ENCODE measurements at regions not wholly inside any gene's neighbourhood (a gene's known extent, or its start where the extent isn't known, plus 50 kb on each side); places are given as distances from the start of the nearest gene placed in this dataset.
"Not testable (repeated sequence)": the region's sequence is repeated elsewhere in the genome, so short reads cannot be mapped to it uniquely, and the experiment has no call there.

DNA sequence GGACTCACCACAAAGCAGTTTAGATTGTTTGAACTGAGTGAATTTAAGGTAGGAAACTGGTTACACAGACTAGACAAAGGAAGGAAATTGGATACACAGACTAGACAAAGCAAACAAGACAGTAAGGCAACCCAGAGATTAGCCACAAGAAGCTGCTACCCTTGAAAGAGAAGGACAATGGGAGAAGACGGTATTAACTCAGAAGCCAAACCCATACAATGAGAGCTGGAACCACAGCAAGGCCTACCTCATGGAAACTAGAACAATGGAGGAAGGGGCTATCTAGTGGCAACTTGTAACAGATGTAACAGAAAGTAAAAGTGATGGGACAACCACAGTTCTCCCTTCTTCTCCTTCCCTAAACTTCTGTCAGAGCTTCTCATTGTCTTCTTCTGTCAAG, 410.9 kb upstream of the SPRY2 start:
- DNase-seq (ENCODE audit: low read depth, low spot score), result no peak

DNA sequence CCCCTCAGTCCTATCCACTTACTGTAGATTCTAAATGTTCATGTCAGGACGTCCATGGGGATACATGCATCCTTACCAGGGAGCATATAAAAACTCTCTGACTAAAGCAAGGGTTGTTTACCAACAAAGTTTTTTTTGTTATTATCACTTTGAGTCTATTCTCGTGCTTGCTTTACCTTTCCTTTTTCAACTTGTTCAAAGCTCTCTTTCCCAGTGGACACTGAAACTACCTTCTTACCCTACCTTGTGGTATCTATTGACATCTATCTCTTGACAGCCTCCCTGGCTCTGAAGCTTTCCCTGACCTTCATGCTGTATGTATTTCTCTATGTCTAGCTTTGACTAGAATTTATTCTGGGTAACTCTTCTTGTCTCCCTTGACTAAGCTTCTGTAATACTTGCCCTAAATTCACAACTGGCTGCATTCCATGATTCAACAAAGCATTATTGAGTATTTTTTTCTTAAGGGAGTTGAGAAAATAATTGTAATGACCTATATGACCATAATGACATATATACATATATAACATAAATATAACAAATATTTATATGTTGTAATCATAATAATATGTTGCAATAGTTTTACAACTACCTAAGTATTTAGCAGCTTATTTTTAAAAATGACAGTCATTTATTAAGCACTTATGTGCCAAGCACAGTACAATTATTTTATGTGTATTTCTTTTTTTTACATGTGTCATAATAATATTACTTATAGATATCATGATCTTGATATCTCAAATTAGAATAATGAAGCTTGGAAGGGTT, 403.4 kb upstream of the SPRY2 start:
- DNase-seq (ENCODE audit: low read depth, low spot score), result no peak

DNA sequence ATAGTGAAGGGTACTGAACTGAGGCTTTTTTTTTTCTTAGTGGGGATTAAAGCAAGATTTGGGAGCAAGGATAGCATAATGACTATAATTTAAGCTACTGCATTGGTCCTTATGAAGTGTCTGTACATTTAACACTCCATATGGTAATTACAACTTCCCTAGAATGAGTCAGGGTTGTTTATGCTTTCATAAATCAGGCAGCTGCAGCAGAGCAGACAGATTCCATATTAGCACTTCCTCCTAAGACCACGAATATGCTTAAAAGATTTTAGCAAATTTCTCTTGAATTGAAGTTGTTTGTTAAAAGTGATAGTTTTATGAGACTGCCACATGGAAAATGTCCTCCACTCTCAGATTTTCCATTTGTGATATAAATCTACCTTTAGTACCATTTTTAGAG, 401.1 kb upstream of the SPRY2 start:
- no peak for DNase-seq (ENCODE audit: low read depth, low spot score)

DNA sequence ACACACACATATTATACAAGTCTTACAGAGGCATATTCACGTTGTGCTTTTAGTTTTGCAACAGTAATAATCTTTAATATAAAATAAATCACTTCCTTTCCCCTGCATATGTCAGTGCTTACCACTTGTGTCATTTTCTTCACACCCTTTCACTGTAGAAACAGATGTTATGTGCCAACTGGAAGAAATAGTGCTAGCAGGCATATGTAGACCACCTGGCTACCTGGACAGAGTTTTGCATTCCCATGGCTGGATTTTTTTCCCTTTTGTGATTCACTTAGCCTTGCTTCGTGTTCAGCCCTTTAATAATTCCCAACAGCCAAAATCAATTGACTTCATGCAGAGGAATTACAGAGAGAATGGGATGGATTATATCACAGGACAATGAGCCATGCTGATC, 399.1 kb upstream of the SPRY2 start:
- no peak for DNase-seq (ENCODE audit: low read depth, low spot score)

DNA sequence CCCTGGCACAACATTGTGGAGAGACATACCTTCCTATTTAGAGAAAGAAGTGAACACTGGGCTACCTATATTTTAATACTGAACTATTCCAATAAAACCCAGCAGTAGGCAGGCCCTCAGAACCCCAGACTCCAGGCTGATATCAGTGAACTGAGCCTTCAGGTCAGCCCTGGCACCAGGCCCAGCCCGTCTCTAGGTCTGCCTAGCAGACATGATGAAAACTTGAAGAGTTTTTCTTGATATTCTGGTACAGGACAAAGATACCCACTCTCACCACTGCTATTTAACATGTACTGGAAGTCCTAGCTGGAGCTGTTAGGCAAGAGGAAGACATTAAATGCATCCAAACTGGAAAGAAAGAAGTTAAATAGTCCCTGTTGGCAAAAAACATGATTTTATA, 396.6 kb upstream of the SPRY2 start:
- DNase-seq (ENCODE audit: low read depth, low spot score), result no peak

DNA sequence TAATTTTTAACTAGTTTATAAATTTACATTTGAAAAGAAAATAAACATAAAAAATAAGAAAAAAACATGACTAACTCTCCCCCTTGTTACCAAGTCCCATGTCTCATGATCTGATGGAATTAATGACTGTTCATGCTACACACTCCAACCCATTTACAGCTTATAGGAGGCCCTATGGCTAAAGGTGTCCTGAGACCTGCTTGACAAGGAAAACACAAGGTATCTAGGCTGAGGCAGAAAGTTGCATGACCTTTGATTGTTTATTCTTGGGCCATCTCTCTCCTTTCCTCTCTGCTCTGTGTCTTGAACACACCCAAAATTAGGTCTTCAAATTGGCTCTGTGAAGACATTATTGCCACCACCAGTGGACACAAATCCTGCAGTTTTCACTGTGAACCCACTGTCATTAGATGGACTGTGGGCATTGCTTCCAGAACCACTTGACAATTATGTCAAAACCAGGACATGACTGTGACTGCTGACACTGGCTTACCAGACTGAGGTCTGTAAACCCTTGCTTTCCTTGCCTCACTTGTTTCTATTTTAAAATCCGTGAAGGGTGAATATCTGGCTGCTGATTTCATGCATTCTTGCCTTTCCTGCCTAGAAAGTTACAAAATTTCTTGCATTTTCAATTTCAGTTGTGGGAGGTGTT, 386.5 kb upstream of the SPRY2 start:
- no peak for DNase-seq (ENCODE audit: low read depth, low spot score)

DNA sequence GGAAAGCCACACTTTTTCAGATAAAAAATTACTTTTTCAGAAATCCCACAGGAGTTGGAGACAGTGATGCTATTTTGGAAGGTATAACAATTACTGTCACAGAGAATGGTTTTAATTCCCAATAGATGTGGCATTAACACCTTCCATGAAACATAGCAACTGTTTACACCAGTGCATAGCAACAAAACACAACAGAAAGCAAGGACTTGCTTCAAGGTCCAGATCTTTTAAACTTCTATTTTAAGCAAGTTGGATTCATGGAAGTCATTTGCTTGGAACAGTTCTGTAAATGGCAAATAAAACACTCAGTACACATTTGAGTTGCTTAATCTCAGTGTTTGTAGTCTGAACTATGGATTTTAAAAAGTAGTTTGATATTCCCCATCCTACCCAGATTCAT, 385.9 kb upstream of the SPRY2 start:
- DNase-seq (ENCODE audit: low read depth, low spot score), result no peak

DNA sequence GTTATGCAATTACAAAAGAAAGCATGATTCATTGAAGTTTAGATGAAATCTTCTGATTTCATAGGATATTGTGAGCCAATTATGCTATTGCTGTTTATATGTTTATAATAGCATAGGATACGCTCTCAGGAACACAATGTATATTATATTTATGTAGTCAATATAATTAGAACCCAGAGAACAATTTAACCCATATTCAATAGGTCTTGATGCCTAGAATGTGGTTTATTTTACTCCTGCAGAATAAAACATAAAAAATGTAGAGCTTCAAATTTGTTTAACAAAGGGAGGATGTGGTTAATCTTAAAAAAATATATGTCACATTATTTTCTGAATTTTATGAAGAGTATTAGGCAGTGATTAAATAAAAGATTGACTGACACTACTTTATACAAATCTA, 380.8 kb upstream of the SPRY2 start:
- DNase-seq (ENCODE audit: low read depth, low spot score), result no peak

DNA sequence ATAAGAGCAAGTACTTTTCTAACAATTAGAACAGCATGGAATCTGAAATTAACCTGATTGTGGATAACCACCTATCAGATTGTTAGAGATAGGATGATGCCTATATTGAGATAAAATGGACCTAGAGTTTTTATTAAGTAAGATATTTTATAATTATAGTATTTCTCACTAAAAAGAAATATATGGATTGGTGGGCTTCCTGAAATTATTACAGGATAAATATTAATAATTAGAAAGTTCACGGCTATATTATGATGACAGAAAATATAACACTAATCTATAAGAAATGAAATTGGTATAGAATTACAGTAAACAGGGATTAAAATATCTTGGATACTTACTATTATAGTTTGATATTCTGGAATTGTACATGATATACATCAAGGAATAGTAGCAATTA, 378.0 kb upstream of the SPRY2 start:
- no peak for DNase-seq (ENCODE audit: low read depth, low spot score)

DNA sequence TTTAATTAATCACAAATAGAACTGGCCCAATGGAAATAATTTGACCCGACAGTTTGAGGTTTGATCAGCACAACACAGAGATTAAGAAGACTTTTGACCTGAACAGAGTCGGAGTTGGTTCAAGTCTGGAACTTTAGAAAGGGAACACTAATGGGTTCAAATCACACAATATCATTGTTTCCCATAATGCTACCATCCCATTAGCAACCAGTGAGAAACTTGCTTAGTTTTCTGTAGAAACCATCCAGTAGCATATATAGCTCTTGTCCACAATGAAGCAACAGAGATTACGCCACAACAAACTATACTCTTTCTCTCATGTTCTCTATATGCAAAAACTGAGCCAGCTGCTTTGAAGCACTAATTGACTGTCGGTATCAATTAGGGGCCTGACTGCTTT, 376.9 kb upstream of the SPRY2 start:
- no peak for DNase-seq (ENCODE audit: low read depth, low spot score)

DNA sequence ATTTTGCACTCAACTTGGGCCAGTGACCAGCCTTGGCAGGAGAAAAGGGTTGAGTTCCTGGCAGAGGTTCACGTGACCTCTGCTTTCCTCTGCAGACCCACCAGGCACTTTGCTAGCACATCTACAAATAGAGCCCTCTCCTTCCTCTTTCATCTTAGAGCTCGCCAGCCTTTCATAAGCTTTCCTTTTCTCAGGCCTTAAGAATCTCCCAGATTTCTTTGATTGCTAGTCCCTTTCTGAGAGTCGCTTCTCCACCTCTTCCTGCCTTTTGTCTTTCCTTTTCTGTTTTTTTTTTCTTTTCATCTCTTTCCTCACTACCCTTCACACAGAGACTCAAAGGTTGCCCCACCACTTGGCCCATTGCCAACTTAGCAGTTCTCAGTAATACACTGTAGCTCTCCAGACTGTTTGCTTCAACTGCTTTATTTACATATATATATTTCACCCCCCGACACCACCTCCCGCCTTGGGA, 375.7 kb upstream of the SPRY2 start:
- DNase-seq (ENCODE audit: low read depth, low spot score), result peak; percentile 10

DNA sequence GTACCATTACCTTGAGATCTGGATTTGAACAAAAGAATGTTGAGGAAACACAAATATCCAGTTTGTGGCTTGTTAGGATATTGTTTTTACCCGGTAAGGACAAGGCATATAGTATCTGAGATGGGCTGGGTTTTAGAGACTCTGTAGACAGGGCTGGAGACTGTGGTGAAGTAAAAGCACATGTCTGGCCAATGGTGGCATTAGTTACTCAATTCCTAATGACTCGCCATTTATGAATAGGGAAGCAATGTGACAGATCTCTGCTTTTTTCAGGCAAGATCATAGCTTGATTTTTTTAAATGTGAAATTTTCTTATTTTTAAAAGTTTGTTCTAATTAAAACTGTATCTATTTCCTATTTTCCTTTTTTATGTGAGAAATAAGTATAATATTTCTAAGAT, 371.1 kb upstream of the SPRY2 start:
- no peak for DNase-seq (ENCODE audit: low read depth, low spot score)

DNA sequence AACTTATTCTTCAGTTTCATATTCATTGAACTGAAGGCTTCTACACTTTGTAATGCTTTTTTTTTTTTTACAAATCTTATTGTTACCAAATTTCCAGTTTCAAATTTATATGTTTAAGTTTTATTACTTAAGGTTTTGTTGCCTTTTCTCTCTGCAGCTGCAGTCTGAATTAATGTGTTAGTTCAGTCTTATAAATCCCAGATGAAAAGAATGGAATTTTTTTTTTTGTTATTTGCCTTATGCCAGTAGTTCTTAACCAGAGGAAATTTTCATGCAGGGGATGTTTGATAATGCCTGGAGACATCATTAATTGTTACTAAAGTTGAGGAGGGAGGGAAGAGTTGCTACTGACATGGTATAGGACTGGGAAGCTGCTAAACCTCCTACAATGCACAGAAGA, 367.9 kb upstream of the SPRY2 start:
- no peak for DNase-seq (ENCODE audit: low read depth, low spot score)

DNA sequence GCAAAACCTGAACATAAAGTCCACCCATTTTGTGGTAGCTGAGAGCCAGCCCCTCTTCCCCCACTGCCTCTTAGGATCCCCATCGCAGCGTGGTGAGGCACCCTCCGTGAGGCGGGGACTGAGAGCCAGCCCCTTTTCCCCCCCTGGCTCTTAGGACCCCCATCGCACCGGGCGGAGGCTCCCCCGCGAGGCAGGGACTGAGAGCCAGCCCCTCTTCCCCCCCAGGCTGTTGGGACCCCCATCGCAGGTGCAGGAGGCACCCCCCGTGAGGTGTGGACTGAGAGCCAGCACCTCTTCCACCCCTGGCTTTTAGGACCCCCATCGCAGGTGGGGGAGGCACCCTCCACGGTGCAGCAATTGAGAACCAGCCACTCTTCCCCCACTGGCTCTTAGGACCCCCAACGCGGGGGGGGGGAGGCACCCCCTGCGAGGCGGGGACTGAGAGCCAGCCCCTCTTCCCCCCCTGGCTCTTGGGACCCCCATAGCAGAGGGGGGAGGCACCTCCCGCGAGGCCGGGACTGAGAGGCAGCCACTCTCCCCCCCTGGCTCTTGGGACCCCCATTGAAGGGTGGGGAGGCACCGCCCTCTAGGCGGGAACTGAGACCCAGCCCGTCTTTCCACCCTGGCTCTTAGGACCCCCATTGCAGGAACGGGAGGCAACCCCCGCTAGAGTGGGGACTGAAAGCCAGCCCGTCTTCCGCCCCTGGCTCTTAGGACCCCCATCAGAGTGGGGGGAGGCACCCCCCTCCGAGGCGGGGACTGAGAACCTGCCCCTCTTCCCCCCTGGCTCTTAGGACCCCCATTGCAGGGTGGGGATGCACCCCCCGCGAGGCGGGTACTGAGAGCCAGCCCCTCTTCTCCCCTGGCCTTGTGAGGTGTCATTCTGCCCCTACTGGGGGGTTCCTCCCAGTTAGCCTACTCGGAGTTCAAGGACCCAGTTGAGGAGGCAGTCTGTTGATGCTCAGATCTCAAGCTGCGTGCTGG, 366.4 kb upstream of the SPRY2 start:
- no peak for DNase-seq (ENCODE audit: low read depth, low spot score)

DNA sequence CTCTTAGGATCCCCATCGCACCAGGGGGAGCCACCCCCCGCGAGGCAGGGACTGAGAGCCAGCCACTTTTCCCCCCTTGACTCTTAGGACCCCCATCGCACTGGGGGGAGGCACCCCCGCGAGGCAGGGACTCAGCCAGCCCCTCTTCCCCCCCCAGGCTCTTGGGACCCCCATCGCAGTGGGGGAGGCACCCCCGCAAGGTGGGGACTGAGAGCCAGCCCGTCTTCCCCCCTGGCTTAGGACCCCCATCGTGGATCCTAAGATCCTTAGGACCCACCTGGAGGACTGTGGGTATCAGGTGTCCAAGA, 365.2 kb upstream of the SPRY2 start:
- no peak for DNase-seq (ENCODE audit: low read depth, low spot score)

DNA sequence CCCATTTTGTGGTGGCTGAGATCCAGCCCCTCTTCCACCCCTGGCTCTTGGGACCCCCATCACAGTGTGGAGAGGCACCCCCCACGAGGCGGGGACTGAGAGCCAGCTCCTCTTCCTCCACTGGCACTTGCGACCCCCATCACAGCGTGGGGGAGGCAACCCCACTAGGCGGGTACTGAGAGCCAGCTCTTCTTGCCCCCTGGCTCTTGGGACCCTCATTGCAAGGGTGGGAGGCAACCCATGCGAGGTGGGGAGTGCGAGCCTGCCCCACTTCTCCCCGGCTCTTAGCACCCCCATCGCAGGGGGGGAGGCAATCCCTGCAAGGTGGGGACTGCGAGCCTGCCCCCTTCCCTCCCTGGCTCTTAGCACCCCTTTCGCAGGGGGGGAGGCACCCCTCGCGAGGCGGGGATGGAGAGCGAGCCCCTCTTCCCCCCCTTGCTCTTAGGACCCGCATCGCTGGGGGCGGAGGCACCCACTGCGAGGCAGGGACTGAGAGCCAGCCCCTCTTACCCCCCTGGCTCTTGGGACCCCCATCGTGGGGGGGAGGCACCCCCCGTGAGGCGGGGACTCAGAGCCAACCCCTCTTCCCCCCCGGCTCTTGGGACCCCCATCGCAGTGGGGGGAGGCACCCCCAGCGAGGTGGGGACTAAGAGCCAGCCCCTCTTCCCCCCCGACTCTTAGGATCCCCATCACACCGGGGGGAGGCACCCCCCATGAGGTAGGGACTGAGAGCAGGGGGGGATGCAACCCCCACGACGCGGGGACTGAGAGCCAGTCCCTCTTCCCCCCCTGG, 364.6 kb upstream of the SPRY2 start:
- no peak for DNase-seq (ENCODE audit: low read depth, low spot score)

DNA sequence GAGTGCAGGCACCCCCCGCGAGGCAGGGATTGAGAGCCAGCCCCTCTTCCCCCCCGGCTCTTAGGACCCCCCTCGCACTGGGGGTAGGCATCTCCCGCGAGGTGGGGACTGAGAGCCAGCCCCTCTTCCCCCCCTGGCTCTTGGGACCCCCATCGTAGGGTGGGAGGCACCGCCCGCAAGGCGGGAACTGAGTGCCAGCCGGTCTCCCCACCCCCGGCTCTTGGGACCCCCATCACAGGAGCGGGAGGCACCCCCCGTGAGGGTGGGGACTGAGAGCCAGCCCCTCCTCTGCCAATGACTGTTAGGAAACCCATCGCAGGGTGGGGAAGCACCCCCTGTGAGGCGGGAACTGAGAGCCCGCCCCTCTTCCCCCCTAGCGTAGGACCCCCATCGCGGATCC, 363.4 kb upstream of the SPRY2 start:
- no peak for DNase-seq (ENCODE audit: low read depth, low spot score)

DNA sequence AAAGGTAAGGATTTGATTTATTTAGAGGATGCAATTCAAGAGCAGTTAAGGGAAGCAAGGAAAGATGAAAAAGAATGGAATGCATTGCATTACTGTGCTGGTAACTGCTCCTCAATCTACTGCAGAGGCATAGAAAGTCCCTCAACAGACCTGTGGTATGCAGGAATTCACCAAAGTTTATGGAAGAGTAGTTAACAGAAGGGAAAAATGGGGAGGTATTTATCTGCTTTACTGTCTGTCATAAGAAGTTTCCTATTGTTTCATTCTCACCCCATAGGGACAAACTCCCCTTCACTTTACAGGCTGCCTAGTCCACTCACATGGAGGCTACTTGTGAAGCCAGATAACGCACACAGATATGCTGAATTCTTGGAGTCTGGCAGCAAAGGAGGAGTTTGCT, 354.9 kb upstream of the SPRY2 start:
- no peak for DNase-seq (ENCODE audit: low read depth, low spot score)

DNA sequence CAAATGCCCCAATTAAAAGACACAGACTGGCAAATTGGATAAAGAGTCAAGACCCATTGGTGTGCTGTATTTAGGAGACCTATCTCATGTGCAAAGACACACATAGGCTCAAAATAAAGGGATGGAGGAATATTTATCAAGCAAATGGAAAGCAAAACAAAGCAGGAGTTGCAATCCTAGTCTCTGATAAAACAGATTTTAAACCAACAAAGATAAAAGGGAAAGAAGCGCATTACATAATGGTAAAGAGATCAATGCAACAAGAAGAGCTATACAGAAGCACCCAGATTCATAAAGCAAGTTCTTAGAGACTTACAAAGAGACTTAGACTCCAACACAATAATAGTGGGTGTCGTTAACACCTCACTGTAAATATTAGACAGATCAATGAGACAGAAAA, 350.9 kb upstream of the SPRY2 start:
- not testable (repeated sequence) for DNase-seq (ENCODE audit: low read depth, low spot score)

DNA sequence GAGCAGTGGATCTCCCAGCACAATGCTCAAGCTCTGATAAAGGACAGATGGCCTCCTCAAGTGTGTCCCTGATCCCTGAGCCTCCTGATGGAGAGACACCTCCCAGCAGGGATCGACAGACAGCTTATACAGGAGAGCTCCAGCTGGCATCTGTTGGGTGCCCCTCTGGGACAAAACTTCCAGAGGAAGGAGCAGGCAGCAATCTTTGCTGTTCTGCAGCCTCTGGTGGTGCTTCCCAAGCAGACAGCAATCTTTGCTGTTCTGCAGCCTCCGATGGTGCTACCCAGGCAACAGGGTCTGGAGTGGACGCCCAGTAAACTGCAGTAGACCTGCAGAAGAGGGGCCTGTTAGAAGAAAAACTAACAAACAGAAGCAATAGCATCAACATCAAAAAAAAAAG, 349.3 kb upstream of the SPRY2 start:
- DNase-seq (ENCODE audit: low read depth, low spot score), result no peak

DNA sequence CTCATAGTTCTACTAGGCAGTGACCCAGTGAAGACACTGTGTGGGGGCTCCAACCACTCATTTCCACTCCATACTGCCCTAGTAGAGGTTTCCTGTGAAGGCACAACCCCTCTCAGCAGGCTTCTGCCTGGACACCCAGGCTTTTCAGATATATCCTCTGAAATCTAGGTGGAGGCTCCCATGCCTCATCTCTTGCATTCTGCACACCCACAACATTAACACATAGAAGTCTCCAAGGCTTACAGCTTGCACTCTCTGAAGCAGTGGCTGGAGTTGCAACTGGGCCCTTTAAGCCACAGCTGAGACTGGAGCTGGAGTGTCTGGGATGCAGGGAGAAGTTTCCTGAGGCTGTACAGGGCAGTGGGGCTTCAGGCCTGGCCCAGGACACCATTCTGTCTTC, 347.7 kb upstream of the SPRY2 start:
- no peak for DNase-seq (ENCODE audit: low read depth, low spot score)

DNA sequence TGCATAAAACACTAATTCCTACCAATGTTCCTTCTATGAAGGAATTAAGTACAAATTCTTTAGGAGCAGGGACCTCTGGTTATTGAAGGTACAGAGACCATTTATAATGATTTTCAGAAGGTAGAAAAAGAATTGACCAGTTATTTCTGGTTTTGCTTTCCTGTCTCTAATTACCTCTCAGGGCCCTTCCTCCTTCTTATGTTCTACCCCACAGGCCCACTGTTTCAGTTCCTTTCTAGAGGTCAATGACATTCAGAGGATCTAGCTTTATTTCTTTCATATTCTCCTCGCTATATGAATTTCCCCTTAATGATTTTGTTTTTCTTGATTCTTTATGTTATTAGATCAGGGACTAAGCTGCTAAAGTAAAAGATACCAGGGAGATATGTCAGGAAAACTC, 345.0 kb upstream of the SPRY2 start:
- DNase-seq (ENCODE audit: low read depth, low spot score), result no peak
